ENCODE measurements at regions not wholly inside any gene's neighbourhood (a gene's known extent, or its start where the extent isn't known, plus 50 kb on each side); places are given as distances from the start of the nearest gene placed in this dataset.

DNA sequence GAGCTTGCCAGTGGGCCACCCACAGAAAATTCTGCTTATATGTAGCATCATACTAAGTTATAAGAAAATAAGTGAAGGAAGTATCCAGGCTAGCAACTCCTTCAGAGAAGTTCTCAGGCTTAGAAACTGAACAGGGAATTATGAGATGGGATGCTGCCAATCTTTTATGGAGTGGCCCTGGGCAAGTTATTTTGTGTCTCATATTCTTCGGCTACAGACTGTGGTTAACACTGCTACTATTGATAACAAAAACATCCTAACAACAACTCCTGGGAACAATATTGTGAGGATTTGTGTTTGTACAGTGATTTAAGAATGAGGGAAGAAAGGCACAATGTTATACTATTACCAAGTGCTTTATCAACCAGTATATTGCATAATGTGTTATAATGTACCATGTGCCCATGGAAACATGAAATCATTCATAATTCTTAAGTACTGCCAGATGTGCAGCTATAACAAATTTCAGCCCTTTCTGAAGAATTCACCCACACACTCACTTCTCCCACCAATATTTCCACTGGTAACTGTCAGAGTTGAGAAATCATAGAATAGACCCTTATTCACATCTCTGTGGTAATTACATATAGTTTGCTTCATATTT, 113.3 kb upstream of the SOX5 start:
- DNase-seq (ENCODE audit: low read depth), result no peak
- no peak overlapping the region for H3K4me3 ChIP-seq (ENCODE audit: low read length)
- TF ChIP-seq, protein P1, sequence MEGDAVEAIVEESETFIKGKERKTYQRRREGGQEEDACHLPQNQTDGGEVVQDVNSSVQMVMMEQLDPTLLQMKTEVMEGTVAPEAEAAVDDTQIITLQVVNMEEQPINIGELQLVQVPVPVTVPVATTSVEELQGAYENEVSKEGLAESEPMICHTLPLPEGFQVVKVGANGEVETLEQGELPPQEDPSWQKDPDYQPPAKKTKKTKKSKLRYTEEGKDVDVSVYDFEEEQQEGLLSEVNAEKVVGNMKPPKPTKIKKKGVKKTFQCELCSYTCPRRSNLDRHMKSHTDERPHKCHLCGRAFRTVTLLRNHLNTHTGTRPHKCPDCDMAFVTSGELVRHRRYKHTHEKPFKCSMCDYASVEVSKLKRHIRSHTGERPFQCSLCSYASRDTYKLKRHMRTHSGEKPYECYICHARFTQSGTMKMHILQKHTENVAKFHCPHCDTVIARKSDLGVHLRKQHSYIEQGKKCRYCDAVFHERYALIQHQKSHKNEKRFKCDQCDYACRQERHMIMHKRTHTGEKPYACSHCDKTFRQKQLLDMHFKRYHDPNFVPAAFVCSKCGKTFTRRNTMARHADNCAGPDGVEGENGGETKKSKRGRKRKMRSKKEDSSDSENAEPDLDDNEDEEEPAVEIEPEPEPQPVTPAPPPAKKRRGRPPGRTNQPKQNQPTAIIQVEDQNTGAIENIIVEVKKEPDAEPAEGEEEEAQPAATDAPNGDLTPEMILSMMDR (conservative IDR thresholded peaks at IDR 0.05; ENCODE audit: low read depth, low read length), result no peak

DNA sequence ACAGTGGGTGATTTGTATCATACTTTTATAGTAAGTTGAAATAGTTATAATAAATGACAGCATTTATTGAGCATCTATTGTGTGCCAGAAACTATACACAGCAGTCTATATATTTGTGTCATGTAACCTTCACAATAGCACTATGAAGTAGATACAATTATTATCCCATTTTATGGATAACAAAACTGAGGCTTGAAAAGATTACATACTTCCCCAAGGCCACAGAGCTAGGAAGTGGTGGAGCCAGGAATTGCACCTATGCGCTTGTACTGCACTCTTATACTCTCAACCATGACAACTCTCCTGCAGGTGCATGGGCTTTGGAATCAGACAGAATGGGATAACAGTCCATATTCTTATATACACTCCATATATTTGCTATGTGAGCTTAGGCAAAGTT, 110.6 kb upstream of the SOX5 start:
- DNase-seq (ENCODE audit: low read depth), result no peak
- TF ChIP-seq, protein P1 (conservative IDR thresholded peaks at IDR 0.05; ENCODE audit: low read depth, low read length), result no peak
- no peak overlapping the region for H3K4me3 ChIP-seq (ENCODE audit: low read length)

DNA sequence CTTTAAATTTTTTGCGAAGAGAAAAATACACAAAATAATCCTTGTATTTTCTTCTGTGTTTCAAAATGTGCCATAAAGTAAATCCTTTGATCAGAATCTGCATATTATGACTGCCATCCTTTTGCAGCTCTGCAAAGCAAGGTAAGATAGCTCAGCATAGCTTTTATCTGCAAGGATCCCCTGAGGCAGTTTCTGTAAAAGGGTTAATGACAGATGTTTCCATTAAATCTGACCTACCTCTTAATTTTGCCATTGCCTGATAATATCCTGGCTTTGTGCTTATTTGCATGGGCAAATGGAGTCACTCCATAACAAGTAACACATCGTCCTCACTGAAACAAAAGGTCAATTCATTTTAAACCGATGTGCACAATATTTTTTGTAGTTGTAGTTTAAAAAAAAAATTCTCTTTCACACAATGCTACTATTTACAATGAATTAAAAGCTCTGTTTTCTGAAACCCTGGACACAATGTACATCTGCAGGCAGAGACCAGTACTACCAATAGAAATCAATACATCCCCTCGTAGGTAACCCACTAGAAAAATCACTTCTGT, 108.5 kb upstream of the SOX5 start:
- DNase-seq (ENCODE audit: low read depth), result no peak

DNA sequence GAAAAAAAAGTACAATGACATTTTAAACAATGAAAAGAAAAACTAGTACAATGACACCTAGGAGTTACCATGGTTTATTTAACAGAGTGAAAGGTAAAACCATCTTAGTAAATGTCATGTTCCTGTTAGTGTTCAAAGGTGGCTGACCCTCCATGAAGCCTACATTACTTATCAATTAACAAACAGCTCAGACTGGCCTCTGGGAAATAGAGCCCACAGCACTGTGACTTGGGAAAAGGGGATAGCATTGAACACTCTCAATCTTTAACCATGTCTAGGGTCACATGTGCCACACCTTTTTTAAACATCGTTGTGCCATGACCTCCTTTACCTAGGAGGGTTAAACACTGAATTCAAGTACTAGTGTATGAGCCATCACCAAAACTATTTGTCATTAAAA, 106.3 kb upstream of the SOX5 start:
- TF ChIP-seq, protein P1 (conservative IDR thresholded peaks at IDR 0.05; ENCODE audit: low read depth, low read length), result no peak
- no peak for DNase-seq (ENCODE audit: low read depth)
- no peak overlapping the region for H3K4me3 ChIP-seq (ENCODE audit: low read length)

More for the DNA sequence above, 108.5 kb upstream of the SOX5 start:
- no peak overlapping the region for H3K4me3 ChIP-seq (ENCODE audit: low read length)
- TF ChIP-seq, protein P1 (conservative IDR thresholded peaks at IDR 0.05; ENCODE audit: low read depth, low read length), result no peak

DNA sequence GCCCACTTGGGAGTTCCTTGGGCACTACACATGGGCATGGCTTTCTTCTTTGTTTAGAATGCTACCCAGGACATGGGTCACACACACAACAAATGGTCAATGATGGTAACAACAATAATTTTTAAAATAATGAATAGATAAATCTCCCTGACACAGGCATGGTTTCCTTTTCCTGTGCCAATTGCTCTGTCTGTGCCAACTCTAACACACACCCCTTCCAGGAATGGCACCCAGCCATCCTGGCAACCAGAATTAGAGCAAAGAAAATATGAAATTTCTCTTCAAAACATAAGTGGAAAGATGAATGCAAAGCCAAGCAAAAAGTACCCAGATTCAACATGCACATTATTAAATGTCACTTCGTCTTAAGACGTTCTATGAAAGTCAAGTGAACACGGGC, 104.9 kb upstream of the SOX5 start:
- no peak overlapping the region for H3K4me3 ChIP-seq (ENCODE audit: low read length)
- TF ChIP-seq, protein P1 (conservative IDR thresholded peaks at IDR 0.05; ENCODE audit: low read depth, low read length), result no peak
- DNase-seq (ENCODE audit: low read depth), result no peak

DNA sequence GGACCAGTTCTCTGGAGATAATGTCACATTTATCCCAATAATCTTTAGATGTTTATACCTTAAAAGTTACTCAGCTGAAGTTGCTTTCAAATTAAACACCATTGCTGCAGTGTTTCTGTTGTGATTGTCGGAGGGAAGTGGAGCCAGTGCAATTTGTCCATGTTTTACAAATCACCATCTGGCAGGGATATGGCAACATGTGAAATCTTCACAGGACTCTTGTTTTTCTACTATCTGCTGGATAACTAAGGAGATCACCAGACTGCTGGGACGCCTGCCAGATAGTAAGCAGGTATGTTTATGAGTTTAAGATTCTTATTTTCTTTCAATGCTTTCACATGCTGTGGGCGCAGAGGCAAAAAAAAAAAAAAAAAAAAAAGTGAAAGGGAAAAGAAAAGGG, 100.3 kb upstream of the SOX5 start:
- no peak for DNase-seq (ENCODE audit: low read depth)
- TF ChIP-seq, protein P1 (conservative IDR thresholded peaks at IDR 0.05; ENCODE audit: low read depth, low read length), result no peak
- H3K4me3 ChIP-seq (ENCODE audit: low read length), result no peak overlapping the region

DNA sequence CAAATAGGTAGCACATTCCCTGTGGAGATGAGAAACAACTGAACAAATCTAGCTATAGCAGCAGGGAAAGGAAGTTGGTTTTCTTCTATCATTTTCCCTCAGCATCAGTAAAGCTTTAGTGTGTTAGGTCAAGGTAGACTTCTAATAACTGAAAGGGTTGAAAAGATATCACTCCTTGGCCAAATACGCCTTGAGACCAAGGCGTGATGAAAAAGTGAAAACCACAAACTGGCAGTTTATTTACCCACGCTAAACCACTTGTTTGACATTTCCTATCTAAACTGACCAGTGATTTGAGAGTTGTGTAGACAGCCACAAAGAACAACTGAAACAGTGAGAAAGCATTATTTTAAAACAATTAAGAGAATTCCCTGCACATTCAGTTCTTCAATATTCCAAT, 99.6 kb upstream of the SOX5 start:
- H3K4me3 ChIP-seq (ENCODE audit: low read length), result no peak overlapping the region
- DNase-seq (ENCODE audit: low read depth), result no peak
- TF ChIP-seq, protein P1 (conservative IDR thresholded peaks at IDR 0.05; ENCODE audit: low read depth, low read length), result no peak
